ENCODE measurements at regions not wholly inside any gene's neighbourhood (a gene's known extent, or its start where the extent isn't known, plus 50 kb on each side); places are given as distances from the start of the nearest gene placed in this dataset.

DNA sequence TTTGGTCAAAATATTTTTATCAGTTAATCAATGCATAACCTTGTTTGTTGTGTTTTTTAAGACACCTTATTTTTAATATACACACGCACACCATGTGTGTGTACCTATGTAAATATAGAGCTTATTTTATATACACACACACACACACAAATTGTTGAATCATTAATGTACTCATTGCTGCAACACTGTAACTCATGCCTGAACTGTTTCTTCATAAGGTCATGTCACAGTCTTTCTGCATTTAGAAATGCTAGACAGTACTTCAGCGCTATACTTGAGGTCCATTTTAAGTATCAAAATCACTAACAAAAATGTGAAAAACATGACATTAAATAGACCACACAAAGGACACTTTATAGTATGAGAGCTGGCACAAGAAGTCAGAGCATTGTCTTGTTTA is 589.4 kb downstream of the SI start:
- TF ChIP-seq CTCF (conservative IDR thresholded peaks at IDR 0.05; ENCODE audit: low read depth, low read length) = no peak
- no peak for TF ChIP-seq EZH2 (IDR thresholded peaks at IDR 0.05; ENCODE audit: borderline replicate concordance, low read depth, low read length, poor library complexity, severe bottlenecking)

Measured in A673 (cell line).